HG03520 (cell line): ENCODE measurements at regions not wholly inside any gene's neighbourhood (a gene's known extent, or its start where the extent isn't known, plus 50 kb on each side); places are given as distances from the start of the nearest gene placed in this dataset.
"Not testable (repeated sequence)": the region's sequence is repeated elsewhere in the genome, so short reads cannot be mapped to it uniquely, and the experiment has no call there.

Source experiments
- ATAC-seq: cut with Tn5 transposase; IDR thresholded peaks from one replicate; pipeline ENCODE4 v1.9.1; 2021; ENCODE audit warnings: mild to moderate bottlenecking, moderate library complexity; ENCODE audit not compliant: unreplicated experiment

DNA sequence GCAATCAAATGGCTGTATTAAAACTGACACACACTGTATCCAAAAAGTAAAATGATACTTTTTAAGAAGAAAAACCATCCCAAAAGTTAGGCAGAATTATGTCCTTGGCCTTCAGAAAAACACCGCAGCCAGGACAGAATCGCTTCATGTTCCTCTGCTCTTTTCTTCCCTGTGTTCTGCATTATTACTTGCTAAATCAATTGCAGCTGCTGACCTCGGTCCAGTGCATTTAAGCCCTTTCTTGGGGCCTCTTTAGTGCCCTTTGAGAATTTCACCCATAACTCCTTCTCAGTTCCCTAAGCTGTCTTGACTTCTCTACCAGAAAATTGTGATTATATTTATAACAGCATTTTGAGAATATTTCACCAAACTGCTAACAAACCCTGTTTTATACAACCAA, 696.9 kb downstream of the PCDH7 start:
- ATAC-seq, result no peak

DNA sequence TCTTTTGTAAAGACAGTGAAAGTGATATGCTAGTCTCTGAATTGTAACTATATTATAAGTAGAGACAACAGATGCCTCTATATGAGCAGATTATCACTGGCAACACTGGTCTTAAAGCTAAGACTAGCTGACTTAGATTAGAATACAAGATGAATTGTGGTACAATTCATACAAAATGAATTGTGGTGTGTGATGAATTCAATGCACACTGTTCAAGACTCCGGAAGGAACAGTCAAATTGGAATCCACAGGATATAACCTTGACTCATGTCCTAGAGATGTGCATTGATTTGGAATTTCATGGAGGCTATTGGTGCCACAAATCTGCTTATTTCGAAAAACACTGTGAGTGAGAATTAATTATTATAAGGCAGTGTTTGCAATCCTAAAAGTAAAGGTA, 701.8 kb downstream of the PCDH7 start:
- ATAC-seq, result no peak

- no peak for ATAC-seq
These were observed 707.5 kb downstream of the PCDH7 start for GRCh38 chr4:31427691-31428090.

- ATAC-seq, result no peak
These were observed 722.1 kb downstream of the PCDH7 start for GRCh38 chr4:31442236-31442635.

GRCh38 chr4:31445526-31445925, 725.4 kb downstream of the PCDH7 start:
- ATAC-seq, result no peak

GRCh38 chr4:31455612-31456011, 735.4 kb downstream of the PCDH7 start:
- no peak for ATAC-seq

DNA sequence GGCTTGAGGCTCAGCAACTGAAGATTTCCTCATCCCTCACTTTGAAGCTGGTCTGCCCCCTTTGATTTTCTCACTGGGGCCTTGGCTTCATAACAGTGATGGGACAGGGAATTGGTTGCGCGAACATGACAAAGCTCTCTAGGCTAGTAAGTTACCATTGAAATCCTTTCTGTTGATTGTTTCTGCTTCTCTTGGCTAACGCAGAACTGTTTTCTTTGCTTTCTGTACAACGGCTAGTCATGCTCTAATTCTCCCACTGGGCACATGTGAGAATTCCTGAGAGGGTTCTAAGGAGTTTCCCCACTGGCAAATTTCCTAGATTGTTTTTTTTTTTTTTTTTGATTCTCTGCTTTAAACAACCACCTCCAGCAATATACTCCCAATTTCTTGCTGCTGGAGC, 738.6 kb downstream of the PCDH7 start:
- ATAC-seq, result no peak

DNA sequence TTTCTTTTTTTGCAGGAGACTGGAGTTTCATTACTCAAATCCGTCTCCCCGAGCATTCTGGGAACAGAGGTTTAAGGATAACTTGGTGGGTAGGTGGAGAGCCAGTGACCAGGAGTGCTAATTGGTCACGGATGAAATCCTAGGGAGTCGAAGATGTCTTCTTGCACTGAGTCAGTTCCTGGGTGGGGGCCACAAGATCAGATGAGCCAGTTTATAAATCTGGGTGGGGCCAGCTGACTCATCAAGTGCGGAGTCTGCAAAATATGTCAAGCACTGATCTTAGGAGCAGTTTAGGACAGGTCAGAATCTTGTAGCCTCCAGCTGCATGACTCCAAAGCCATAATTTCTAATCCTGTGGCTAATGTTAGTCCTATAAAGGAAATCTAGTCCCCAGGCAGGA, 741.3 kb downstream of the PCDH7 start:
- ATAC-seq, result no peak

DNA sequence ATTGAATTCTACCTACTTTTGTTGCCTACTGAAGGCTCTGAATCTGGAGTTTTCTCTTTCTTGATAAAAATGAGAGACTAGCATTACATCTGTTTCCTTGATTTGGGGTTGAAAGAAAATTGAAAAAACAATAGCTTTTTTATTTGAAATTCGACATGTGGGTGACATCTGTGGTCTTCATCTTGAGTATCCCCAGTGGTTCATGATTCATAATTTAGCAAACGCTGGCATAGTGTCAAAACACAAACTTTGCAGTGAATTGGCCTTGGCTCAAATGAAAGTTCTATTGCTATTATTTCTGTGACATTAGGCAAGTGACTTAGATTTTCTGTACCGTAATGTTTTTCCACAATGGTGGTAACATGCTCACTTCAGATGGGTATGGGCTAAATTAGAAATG, 747.6 kb downstream of the PCDH7 start:
- ATAC-seq, result no peak

- ATAC-seq, result no peak
These were observed 754.1 kb downstream of the PCDH7 start for GRCh38 chr4:31474221-31474620.

DNA sequence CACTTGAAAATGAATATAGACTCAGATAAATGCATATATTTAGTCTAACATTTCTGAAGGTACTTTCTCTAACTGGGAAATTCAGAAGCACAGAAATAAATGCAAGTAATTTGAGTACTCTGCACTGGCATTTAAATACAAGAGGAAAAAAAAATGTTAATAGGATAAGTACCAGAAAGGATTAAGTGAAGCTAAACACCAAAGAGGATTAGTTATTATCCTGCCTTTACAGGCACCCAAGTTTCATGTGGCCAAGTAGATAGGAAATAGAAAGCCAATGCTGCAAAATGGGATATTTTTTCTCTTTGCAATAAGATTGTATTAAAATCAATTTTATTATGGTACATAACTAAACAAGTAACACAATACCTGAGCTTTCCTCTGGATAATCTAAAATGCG, 762.5 kb downstream of the PCDH7 start:
- no peak for ATAC-seq

DNA sequence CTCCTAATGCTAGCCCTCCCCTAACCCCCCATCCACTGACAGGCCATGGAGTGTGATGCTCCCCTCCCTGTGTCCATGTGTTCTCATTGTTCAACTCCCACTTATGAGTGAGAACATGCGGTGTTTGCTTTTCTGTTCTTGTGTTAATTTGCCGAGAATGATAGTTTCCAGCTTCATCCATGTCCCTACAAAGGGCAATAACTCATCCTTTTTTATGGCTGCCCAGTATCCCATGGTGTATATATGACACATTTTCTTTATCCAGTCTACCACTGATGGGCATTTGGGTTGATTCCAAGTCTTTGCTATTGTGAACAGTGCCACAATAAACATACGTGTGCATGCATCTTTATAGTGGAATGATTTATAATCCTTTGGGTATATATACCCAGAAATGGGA, 779.0 kb downstream of the PCDH7 start:
- not testable (repeated sequence) for ATAC-seq

DNA sequence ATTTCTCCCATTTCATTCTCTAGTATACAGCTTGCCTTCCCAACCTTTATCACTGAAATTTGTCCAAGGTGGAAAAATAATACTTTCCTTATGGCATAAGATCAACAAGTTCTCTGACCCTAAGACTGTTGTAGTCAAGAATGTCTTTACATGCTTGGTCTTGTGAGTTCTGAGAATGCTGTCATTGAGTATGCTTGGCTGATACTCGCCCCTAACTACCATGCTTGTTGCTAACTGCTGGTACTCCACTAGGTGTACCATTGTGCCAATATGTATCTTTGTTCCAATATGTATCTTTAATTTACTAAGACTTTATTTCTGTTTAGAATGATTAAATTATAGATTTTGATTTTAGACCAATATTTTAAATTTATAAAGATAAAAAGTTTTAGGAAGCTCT, 796.4 kb downstream of the PCDH7 start:
- no peak for ATAC-seq

DNA sequence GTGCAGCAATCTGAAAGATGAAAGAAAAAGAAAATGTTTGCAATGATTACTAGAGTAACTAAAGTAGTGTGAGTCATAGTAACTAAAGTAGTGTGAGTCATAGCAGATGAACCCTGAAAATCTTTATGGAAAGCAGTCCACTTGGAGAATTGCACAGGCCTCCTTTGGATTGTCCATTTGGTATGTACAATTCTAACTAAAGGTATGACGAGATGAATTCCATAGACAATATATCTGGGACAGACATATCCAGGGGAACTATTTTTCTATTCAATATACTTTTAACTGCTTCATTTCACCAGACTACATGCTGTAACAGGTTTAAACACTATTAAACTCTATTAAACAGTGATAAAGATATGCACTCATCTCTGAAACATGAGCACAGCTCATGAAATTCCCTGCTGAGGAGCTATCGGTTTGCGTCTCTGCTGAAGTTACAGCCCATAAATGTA, 798.7 kb downstream of the PCDH7 start:
- no peak for ATAC-seq

GRCh38 chr4:31530555-31530954, 810.4 kb downstream of the PCDH7 start:
- no peak for ATAC-seq

- no peak for ATAC-seq
These were observed 818.7 kb downstream of the PCDH7 start for GRCh38 chr4:31538877-31539276.

DNA sequence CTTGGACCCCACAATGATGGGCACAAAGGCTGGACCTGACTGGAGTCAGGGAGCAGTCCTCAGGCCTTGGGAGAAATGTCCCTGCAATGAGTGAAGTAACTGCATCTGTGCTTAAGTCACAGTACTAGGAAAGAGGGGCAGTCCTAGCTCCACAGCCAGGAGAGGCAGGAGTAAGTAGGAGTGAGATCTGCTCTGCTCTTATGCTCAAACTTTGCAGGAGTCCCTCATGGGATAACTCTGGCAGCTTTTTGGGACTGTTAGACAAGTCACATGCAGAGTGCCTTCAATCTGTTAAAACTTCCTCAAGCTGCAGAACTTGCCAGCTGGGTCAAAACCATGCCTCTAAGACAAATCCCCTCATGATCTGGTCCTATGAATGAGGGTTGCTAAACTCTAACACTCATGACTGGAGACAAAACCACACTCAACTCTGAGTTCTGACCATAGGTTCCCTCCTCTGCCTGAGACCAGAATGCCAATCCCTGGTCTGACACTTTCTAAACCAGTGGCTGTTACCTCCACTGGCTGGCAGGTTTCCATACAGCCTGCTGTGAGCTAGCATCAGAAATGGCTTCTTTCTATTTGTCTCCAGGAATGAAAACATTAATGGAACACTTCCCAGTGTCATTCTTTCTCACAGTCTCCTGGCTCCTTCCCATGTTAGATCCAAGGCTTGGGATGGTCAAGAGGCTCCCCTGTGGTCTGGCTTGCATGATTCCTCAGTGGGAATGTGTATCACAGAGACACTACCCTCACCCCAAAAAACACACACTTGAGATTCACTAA, 819.3 kb downstream of the PCDH7 start:
- ATAC-seq, result no peak

- ATAC-seq, result no peak
These were observed 825.2 kb downstream of the PCDH7 start for GRCh38 chr4:31545330-31545729.

DNA sequence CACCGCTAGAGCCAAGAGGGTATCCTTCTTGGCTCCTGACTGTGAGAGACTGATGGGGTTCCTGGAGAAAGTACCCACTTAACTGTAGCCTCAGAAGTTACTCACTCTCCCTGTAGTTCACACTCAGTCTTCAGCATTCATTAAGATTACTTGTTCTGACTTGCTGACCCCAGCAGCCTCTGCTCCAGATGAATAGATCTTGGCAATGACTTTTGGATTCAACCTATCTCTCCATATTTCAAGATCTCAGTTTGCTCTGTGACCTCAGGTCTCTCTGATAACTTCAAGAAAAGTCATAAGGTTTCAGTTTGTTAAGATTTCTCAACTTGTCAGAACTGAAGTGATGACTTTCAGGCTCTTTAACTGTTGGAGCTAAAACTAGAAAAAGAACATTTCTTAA, 825.6 kb downstream of the PCDH7 start:
- no peak for ATAC-seq

GRCh38 chr4:31548021-31548420, 827.9 kb downstream of the PCDH7 start:
- ATAC-seq, result no peak

DNA sequence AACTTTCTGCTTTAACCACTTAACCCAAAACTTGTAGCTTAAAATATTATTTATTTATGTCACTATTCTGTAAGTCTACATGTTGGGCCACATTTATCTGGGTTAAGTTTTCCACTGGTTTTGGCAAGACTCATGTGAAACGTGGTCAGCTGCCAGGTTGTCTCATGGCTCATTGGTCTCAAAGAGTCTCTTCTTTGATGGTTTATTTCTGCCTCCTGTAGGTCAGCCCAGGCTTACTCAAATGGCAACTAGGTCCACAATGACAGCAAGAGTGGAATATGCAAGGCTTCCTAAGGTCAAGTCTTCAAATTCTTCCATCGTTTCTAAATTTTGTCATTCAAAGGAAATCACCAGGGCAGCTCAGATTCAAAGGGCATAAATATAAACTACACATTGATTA, 828.7 kb downstream of the PCDH7 start:
- no peak for ATAC-seq

GRCh38 chr4:31549256-31549655, 829.1 kb downstream of the PCDH7 start:
- ATAC-seq, result no peak

DNA sequence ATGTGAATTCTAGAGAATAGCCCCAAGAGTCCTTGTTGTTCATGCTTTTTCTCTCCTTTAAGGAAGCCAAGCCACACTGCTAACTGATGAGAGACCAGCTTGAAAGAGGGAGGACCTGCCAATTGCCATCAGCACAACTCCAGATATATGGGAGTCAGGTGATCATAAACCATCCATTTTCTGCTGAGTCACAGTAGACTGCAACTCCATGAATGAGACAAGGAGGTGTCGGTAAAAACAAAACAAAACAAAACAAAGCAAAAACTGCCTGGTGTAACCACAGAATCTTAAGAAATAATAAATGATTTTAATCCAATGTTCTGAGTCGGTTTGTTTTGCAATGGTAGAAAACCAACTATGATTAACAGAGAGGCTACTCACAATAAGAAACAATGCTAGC, 837.3 kb downstream of the PCDH7 start:
- no peak for ATAC-seq
